T-helper 1 cell (primary cell): ENCODE measurements at regions not wholly inside any gene's neighbourhood (a gene's known extent, or its start where the extent isn't known, plus 50 kb on each side); places are given as distances from the start of the nearest gene placed in this dataset.
"Not testable (repeated sequence)": the region's sequence is repeated elsewhere in the genome, so short reads cannot be mapped to it uniquely, and the experiment has no call there.

Experiments
- DNase-seq, 5 donors: peaks; one replicate each; pipeline ENCODE4 v3.0.0-alpha.2; 2012 to 2020

DNA sequence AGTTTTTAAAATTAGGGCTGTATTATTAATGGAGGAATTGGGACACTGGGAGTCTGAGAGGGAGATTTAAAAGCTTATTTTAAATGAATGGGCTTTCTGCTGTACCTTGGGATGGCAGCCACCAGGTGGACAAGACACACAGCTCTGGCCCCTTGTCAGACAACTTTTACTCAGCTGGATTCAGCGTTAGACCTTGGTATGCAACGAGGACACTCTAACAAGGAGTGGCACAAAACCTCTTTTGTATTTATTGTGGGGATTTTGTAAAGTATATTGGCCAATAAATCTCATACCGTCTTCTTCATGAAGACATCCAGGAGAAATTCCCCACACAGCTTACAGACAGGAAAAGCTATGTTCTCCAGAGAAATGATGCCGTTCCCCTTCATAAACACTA lies 105.7 kb downstream of the LCA5 start:
- DNase-seq: no peak

DNA sequence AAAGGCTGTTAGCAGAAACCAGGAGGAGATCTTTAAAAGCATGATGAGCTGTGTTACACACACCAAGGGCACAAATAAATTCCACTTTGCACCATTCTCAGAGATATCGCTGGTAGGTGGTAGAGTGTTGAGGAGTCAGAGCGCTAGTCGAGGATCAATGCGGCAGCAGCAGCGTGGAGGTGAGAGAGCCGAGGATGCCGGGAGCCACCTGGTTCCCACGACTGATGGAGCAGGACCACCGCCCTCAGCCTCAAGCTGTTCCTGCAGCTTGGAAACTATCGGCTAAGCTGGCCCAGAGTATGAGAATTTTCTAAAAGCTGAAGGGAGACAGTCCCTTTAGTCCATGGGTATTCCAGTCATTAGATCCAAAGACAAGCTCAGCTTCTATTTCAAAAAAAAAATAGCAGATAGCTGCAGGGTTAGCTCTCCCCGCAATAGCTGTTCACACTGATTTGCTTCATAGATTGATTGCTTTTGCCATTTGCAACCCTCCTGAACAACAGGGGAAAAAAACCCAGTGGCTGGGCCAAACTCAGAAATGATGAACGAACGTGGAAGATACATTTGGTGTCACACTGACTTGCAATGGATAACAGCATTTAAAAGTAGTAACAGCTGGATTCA lies 106.2 kb downstream of the LCA5 start:
- DNase-seq: no peak

DNA sequence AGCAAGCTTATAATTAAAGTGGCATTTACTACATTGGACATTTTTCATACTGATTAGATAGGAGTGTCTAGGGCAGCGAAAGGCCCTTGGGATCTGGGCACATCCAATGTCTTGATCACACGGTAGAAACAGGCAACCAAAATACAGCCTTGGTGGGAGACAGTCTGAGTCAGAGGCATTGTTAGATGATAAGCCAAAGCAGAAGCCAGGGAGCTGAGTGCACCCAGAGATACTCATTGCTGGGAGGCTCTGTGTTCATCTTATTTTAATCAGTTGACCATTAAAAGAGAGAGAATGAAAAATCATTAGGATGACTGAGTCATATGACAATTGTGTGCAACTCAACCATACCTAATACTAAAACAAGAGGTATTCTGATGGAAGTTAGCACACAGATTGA lies 109.5 kb downstream of the LCA5 start:
- DNase-seq: no peak

DNA sequence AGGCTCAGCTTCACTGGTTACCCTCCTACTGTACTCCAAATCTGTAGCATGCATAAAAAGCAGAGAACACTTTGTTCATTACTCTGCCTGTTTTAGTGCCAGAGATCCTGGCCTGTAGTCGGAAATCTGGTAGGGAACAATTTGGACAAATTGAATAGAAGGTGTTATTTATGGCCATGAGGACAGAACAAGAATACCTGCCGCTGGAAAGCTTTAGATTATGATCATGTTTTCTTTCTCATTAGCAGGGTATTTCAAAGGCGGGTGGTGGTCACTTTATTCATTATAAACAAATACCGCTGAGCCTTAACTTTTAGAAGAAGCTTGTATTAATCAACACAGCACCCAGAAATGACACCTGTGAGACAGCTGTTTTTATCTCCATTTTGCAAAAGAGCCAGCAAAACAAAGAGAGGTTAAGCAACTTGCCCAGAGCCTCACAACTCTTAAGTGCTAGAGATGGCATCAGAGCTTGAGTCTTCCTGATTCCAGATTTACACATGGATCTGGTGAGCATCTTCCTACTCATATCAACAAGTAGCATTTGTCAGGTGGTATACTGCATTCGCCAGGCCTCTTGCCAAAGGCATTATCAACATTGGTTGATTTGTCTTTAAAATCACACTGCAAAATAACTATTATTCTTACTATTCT lies 110.5 kb downstream of the LCA5 start:
- DNase-seq: no peak

DNA sequence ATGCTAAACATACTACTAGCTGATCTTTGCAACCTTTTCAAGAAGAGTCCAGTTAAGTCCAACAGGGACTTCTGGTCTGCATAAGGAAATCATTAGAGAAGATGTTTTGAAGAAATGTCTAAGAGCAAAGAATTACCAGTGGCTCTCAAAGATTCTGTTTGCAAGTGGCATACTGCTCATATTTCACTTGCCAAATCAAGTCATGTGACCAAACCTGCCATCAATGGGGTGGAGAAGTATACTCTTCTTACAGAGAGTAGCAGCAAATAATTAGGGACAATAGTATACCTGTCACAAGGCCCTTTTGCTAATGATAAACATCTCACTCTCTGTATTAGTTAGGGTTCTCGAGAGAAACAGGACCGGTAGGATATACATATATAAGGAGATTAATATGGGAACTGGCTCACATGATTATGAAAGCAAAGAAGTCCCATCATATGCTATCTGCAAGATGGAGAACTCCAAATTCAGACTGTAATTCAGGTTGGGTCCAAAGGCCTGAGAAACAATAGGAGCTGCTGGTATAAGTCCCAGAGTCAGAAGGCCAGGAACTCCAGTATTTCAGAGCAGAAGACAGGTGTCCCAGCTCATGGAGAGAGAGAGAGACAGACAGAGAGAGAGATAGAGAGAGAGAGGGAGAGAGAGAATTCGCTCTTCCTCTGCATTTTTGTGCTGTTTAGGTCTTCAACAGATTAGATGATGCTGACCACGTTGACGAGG lies 111.5 kb downstream of the LCA5 start:
- no peak for DNase-seq

DNA sequence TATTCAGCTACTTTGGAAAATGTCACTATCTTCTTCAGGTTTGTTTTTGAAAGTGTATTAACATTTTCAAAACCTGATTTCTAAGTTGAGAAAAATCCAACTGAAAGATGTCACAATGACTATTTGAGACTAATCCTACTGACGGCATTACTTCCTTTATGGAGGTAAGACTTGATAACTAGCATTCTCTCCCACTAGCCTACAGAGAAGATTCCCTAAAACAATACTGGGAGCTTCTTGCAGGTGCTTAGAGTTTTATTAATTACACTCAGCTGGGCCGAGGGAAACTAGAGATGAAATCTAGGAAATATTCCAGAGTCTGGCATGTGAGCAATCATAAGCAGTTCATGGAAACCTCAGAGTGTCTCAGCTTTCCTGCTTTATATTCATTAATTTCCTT lies 114.0 kb downstream of the LCA5 start:
- no peak for DNase-seq

DNA sequence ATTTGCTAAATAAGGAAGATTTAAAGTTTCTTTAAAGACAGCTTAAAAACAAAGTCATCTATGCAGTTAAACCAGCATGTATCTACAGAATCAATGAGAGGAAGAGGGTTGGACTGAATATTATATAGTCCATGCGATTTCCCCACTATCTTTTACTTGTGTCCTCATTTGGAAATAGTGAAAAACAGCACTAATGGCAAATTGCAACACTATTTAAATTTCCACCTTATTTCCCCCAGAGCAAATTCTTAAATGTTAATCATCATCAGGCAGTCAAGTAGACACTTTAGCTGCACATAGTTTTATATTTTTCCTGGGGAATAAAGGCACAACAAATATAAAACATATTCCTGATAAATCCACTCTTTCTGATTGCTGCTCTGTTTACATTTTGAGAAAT lies 114.6 kb downstream of the LCA5 start:
- DNase-seq: no peak

DNA sequence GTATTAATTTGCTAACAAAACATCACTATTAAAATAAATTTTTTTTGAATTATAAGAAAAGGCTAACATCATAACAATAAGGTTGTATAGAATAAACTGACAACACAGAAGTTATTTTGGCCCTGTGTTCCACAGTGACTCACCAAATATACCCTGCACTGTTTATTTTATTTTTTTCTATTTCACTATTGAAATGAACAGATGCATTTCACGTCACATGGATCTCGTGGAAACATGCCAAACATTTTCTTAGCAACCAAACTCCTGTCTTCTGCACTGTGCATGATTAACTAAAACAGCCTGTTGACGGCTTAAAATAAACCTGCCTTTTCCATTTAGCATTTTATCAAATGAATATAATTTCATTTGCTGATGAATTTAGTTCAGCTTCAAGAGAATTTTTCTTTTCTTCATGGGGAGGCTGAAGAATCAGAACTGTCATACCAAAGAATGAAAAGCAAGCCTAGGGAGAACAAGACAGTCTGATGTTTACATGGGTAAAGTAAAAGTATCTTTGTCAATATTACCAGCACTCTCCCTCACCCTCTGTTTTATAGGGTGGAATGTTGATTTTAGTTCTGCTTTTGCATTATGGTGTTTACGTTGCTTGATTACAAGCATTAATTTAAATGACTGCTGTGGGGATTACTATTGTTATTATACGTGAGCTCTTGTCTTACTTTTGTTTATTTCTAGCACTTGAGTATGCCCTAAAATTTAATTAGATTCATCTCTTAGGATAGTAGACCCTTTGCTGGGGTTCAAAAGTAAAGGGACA lies 115.3 kb downstream of the LCA5 start:
- DNase-seq: no peak

DNA sequence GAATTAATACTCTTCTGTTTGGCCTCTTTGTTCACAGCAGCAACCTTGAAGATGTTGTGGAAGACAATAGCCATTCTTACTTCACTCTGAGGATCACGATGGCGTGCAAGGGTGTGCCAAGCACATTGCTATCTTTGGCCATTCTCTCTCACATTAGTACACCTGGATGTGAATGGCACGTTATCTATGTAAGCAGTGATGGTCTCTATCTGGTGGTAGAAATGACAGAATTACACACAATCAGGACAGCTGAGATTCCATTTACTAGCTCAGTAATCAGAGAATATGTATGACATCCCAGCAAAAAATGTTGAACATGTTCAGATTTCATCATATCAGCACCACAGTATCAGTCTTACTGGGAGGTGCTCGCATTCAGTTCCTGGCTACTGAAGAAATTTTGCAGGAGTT lies 116.2 kb downstream of the LCA5 start:
- DNase-seq: no peak

DNA sequence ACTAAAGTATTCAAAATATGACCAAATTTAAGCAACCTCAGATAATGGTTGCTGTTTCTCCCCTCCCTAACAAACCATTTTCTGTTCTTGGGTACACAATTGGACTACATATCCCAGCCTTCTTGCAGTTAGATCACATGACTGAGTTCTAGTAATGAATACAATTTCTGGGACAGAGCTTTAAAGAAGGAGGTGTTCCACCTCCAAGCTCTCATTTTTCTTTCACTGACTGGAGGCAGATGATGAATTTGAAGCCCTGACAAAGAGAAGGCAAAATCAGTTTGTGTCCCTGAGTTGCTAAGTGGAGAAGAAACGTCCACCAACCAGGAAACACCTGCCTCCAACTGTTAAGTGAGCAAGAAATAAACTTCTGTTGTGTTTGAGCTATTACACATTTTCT lies 117.2 kb downstream of the LCA5 start:
- no peak for DNase-seq

DNA sequence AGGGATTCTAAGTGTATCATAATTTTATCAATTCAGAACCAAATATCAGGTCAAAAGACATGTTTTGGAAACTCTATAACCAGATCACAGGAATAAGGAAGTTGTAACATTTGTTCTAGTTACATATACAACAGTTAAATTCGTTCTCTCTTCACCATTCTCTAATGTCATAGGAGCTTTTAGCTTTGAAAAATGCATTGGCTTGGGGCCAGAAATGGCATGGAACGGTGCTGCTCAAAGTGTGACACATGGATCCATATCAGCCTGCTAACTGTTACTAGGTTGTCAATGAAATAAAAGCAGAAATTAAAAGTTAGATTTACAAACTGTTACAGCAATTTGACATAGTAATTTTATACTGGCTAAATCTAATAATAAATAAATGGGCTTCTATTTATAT lies 120.3 kb downstream of the LCA5 start:
- DNase-seq: no peak

DNA sequence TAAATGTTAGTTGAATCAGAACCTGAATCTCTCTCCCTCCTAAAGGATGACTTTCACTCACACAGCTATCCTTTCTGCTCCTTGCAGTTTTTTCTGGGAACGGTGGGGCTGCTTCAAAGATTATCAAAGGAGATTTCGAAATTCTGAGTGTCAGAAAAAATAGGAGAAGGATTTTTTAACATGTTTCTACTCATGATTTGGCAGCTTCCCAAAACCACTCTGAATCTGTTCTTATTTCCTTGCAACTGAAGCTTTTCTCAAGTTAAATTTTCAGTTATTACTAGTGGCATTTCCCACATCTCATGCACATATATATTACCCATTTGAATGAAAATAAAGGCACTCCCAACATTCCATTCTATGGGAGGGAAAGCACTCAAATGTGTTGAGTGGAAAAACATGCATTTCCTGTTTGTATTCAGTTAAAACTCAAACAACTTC lies 123.6 kb downstream of the LCA5 start:
- no peak for DNase-seq

DNA sequence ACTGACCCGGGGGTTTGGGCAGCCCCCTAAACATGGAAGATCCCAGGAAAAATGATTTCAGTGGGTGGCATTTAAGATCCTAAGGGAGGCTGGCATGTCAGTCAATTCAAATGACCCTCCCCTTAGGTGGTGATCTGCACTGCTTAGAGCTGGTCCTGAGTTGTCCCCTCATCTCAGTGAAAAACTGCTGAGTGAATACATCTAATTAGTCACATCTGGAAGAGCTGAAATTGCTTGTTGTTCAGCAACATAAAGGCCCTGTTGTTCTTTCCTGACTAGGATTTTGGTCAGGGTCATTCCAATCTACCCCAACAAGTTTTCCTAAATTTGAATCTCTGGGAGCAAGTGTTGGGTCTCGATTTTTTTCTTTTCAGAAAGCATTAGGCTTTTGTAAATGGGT lies 126.4 kb downstream of the LCA5 start:
- no peak for DNase-seq

DNA sequence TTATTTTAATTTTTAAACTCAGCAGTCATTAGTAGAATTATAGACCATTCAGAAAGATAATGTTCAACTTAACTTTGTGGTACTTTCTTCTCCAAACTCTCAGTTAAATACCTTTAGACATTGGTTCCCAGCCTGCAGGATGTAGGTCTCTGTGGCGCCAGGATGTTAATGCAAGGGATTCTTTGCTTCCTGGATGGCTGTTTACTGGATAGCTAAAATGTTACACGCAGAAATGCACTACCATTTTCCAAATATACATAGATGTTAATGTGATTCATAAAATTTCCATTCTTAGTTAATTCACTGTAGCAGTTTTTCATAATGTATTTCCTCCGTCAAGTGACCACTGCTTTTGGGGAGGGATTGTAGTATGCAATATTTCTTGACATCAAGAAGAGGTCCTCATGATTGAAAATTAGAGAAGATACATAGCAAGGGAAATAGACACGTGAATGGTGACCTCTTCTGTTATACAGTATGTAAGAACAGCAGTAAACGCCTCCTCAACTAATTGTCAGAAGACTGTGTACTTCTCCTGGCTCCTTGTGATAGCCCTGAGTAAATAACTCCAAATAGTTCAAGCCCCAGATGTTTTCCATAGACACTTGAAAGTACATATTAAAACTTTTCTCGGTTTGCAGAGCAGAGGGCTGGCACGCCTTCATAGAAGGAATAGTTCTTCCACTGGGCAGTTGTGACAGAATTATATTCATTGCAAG lies 128.8 kb downstream of the LCA5 start:
- DNase-seq: no peak

DNA sequence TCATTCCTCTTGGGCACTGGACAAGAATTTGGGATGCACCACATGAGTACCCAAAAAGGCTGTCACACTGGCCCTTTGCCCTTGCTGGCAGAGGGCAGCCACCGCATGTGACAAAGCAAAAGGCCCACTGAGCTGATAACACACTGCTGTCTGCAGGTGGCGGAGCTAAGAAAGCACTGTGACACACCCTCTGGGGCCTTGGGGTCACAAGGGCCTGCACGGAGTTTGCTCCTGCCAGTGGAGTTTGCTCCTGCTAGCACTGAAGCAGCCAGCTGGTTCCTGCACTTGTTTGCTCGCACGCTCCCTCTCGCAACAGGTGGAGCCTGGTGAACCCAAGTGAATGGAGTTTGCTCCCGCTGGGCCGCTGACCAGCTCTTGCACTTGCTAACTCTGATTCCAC lies 132.6 kb downstream of the LCA5 start:
- DNase-seq: no peak

DNA sequence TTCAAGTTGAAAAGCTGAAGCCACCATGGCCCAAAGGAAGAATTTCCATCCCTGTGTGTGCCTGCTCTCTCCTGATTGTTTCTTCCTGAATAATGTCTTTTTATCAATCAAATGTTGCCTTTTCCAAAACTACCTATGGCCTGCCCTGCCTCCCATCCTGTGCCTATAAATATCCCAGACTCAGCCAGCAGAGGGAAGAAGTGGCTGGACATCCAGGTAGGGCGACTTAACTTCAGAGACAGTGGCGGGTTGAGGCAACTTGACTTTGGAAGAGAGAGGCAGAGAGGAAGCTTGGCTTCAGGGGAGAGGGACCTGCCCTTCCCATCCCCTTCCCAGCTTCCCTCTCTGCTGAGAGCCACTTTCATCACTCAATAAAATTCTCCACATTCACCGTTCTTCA lies 133.0 kb downstream of the LCA5 start:
- no peak for DNase-seq

DNA sequence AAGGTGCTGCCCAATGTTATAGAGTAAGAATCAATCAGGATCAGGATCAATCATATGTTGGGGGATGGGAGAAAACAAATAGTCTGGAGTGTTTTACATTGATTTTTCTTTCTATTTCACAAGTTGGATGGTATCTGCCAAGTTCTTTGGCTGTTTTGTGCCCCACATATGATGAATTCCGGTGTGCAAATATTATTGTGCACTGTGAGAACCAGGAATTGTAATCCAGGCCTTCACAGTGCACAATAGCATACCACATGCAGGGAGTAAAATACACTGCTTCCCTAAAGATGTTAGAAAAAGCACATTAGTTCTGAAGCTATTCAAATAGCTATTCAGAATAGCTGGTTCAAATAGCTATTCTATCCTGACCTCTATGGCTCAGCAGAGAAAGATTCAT lies 133.7 kb downstream of the LCA5 start:
- no peak for DNase-seq

DNA sequence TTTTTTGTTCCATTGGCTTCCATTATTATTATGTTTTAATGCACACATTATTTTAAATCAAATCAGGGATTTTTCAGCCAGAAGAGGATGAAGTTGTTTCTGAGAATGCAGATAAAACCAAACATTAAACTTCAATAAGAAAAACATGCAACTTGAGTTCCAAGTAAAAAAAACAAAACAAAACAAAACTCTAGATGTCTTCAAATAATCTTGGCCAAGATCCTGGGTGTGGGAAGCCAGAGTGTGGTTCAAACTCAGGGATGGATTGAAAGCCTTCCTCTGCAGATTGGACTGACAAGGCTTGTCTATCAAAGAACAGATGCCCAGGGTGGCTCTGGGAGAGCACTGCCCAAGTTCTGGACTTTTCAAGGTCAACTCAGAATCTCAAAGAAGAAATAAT lies 134.1 kb downstream of the LCA5 start:
- DNase-seq: no peak

DNA sequence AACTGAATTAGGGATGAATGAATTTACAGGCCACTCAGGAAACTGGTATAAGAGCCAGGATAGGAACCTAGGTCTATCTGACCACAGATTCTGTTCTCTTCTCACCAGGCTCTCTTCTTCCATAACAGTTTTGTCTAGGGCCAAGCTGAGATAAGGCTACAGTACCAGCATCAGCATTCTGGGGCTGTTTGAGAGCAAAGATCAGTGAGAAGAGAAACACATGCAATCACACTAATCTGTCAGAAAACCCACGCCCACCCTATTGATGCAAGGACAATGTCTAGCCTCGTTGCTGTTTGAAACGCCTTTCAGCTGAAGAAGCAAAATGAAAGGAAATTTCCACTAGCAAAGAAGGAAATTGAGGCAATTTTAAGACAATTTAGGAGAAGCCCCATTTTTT lies 137.7 kb downstream of the LCA5 start:
- DNase-seq: no peak

DNA sequence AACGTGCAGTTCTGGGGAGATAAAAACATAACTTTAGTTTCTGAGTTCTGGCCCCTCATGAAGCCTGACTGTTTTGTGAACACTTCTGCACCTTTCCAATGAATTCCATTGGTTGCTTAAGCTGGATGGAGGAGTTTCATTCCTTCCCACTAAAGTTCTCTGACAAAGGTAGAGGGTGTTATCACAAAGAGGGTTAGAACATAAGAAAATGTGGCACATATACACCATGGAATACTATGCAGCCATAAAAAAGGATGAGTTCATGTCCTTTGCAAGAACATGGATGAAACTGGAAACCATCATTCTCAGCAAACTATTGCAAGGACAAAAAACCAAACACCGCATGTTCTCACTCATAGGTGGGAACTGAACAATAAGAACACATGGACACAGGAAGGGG lies 138.6 kb downstream of the LCA5 start:
- DNase-seq: not testable (repeated sequence)

DNA sequence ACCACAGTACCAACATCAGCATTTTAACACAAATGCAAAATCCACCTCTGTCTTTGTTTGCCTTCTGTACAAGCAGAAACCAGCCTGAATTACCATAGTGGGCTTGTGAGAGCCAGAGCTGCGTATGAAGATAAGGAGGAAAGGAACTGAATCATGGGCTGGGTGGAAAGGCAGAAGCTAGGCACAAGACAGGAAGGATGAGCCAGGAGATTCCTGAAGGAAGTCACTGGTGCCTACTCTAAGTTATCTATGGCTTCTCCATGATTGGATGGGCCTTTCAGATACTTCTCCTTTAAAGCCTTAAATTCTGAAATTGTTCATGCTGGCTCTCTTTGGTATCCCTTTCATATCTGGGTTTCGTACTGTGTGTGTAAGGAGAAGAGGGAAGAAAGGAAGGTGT lies 140.6 kb downstream of the LCA5 start:
- no peak for DNase-seq

DNA sequence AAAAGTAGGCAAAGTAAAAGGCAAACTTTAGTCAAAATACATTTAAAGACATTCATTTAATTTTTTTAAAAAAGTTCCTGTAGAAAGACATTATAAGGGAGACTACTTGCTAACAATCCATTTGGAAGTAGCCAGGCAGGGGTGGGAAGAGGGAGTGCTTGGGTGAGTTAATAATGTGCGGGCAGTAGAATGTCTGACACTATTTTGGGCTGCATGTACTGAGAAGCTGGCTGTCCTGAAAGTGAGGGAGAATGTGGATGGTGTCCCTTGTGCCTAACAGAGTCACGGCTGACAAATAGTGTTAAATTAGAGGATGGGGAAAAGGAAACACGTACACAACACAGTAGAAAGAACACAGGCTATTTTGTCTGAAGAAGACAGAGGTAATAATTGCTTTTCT lies 142.5 kb downstream of the LCA5 start:
- DNase-seq: no peak

DNA sequence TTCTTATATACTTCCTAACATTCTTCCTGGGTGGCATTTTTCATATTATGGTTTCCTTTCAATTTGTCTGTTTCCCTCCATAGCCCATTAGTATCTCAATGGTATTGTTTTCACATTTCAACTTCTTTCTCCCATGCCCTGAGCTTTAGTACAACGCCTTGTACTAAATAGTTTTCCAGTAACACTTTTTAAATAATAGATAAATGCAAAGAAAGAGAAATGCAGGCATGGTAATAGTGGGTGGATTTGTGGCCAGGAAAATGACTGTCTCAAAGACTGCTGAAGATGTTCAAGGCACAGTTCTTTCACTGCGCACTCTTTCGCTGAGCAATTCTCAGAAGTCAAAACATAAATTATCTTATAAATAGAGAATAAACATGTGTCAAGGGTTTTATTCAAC lies 145.1 kb downstream of the LCA5 start:
- no peak for DNase-seq
